ENCODE measurements at regions not wholly inside any gene's neighbourhood (a gene's known extent, or its start where the extent isn't known, plus 50 kb on each side); places are given as distances from the start of the nearest gene placed in this dataset.
A peak's percentile ranks its signal among the peaks of the same experiment; 100 is the strongest.

DNA sequence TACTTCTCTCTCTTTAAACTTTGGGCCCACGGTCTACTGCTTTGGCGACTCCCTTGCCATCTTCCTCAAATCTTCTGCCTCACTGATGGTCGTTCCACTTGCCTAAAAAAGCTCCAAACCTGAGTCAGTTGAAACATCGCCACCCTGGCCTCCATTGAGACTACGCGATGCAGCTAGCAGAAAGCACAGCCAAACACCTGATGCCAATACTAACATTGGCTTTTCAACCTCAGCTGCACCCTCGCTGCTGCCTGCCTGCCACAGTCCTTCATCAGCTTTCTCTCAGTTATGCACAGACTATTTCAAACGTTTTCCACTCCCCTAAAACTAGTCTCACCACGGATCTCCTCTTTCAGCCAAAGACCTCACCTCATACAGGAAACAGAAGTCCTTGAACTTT is 214.2 kb upstream of the TMCO5A start:
- H3K9me3 Mint-ChIP-seq = no peaks in the 10 kb centered on the region
- no peaks in the 10 kb centered on the region for H3K36me3 Mint-ChIP-seq
- H3K4me3 Mint-ChIP-seq = no peak overlapping the region
- no peaks in the 10 kb centered on the region for H3K4me1 Mint-ChIP-seq
- H3K27ac Mint-ChIP-seq = no peak overlapping the region
- no peak for ATAC-seq
- no peak for DNase-seq (ENCODE audit: low spot score in 2 of 2)

DNA sequence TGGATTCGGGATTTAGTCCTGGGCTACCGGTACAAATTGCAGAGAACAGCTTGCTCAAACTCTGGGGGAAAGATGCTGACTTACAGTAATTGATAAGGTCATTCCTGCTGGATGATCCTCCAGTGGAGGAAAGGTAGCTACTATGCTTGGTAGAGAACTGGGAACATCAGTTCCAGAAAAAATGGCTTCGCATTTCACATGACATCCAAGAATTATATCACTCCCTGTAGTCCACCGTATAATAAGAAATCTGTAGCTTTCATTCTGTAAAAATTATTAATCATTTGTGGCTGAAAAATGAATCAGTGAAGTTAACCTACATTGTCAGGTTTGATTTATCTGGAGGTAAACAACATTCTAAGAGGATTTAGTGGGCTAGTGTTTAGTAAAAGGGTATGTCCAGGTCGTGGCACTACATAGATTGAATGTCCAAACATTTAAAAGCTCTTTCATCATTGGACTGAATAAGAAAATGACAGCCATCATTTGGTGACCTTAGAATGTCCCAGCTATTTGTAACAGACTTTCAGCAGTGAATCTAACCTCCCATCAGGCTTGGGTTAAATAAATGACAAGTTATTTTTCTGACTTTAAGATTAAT is 203.2 kb upstream of the TMCO5A start:
- ATAC-seq = no peak
- Mint-ChIP-seq H3K36me3 (no peaks in the 10 kb centered on the region), H3K4me3 (no peak overlapping the region), H3K27ac (no peak overlapping the region), H3K9me3 (no peaks in the 10 kb centered on the region), H3K4me1 (no peaks in the 10 kb centered on the region)
- no peak for DNase-seq (ENCODE audit: low spot score in 2 of 2)

DNA sequence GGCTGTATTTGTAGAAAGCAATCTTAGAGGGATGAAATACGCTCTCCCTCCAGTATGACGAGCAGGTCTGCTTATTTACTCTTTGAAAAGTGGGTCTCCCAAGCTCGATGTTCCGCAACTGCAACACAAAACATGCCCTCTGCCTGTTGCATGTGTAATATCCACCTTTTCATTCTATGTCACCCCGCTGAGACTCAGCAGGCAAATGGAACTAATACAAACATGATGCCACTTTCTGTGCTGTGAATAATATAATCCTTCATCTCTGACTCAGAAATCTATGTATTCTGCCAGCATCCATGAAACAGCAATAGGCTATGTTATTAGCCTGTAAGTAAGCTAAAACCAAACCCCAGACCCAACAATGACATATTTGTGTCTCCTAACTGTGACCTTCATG is 200.8 kb upstream of the TMCO5A start:
- Mint-ChIP-seq H3K4me3 (no peak overlapping the region), H3K9me3 (no peaks in the 10 kb centered on the region), H3K36me3 (no peaks in the 10 kb centered on the region), H3K27ac (no peak overlapping the region), H3K4me1 (no peaks in the 10 kb centered on the region)
- no peak for ATAC-seq
- no peak for DNase-seq (ENCODE audit: low spot score in 2 of 2)

DNA sequence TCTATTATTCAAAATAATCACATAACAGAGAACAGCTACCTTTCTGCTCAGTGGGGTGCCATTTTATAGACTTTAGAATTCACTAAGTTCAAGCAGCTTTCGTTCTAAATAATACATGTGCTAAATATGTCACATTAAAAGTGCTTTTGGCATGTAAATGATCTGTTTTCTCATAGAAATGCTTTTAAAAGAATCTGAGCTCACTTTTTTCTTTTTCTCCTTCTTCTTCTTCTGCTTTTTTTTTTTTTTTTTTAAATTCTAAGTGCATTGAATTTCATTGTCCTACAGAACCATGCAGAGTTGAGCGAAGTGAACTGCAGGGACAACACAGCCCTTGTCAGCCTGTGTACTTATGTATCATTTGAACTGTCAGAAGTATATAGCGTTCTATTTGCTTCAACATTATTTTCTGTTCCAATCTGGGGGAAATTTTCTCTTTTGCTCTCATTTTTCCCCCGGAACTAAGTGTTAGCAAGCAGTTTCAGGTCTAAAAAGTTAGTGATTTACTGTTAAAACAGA is 193.8 kb upstream of the TMCO5A start:
- Mint-ChIP-seq H3K4me3 (no peak overlapping the region), H3K27ac (no peak overlapping the region), H3K36me3 (no peaks in the 10 kb centered on the region), H3K9me3 (no peaks in the 10 kb centered on the region), H3K4me1 (no peaks in the 10 kb centered on the region)
- no peak for ATAC-seq
- no peak for DNase-seq (ENCODE audit: low spot score in 2 of 2)

DNA sequence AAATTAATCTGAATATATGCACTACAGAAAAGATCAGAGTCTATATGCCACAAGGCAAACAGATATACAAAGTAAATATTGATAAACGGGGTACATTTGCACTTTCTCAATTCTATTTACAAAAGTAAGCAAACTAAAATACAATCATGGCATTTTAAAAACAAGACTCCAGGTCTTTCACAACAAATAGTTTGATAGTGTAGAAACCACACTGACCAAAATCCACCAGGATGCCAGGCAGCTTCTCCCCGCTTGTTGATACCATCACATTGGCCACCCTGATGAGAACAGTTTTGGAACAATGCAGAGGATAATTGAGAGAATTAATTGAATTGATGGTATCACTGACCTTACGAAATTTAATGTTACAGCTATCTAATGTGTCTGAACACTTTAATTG is 190.6 kb upstream of the TMCO5A start:
- Mint-ChIP-seq H3K36me3 (no peaks in the 10 kb centered on the region), H3K9me3 (peaks cover 5% of the 10 kb centered on the region), H3K27ac (no peak overlapping the region), H3K4me1 (no peaks in the 10 kb centered on the region), H3K4me3 (no peak overlapping the region)
- DNase-seq (ENCODE audit: low spot score in 2 of 2) = no peak
- no peak for ATAC-seq

DNA sequence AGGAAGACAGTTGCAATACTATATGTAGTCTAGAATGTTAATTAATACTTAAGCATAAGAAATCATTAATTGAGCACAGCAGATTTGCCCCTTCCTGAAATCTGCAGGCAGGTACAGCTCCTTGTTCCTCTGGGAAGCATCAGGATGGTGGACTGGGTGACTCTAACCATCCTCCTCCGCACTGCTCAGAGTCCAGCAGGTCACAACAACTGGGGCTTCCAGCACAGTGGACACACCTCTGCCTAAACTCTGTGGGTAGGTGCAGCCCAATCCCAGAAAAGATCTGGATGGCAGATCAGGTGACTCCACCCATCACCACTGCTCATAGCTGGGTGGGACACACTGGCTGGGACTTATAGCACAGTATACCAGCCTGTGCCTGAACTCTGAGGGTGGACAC is 189.9 kb upstream of the TMCO5A start:
- Mint-ChIP-seq H3K4me1 (no peaks in the 10 kb centered on the region), H3K4me3 (no peak overlapping the region), H3K27ac (no peak overlapping the region), H3K36me3 (no peaks in the 10 kb centered on the region), H3K9me3 (peaks cover 11% of the 10 kb centered on the region)
- DNase-seq (ENCODE audit: low spot score in 2 of 2) (no peak), ATAC-seq (no peak)

DNA sequence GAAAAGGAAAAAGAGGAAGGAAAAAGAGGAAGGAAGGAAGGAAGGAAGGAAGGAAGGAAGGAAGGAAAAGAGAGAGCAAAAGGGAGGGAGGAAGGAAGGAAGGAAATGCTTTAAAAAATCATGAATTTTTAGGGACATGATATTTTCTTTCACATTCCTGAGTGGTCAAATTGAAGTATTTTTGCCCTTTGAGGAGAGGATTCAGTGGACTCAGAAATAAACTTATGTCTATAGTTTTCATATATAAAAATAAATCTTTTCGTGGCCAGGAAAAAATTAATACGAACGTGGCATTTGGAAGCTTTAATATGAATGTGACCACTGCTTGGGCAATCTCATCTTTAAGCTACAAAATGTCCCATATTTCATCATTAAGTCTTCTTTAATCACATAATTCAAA is 183.0 kb upstream of the TMCO5A start:
- Mint-ChIP-seq H3K36me3 (no peaks in the 10 kb centered on the region), H3K4me1 (no peaks in the 10 kb centered on the region), H3K27ac (no peak overlapping the region), H3K9me3 (peaks cover 14% of the 10 kb centered on the region), H3K4me3 (no peak overlapping the region)
- DNase-seq (ENCODE audit: low spot score in 2 of 2) (no peak), ATAC-seq (no peak)

DNA sequence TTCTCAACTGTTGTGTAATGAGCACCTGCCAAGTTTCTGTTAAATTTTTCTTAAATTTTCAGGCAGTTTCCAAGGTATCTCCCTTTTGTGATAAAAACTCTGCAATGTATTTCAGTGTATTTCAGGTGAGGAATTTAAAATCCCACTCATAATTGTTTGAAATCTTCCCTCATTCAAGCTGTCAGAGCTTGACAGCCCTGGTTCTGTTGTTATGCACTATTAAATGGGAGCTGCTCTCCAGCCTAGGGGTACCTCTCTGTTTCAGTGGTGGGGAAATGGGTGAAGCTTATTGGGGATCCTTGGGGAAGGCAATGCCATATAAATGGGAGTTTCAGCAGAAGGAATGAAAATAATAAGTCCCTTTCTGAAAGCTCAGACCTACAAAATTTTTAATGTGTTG is 178.0 kb upstream of the TMCO5A start:
- Mint-ChIP-seq H3K27ac (no peak overlapping the region), H3K4me1 (no peaks in the 10 kb centered on the region), H3K36me3 (no peaks in the 10 kb centered on the region), H3K9me3 (no peaks in the 10 kb centered on the region), H3K4me3 (no peak overlapping the region)
- ATAC-seq (no peak), DNase-seq (ENCODE audit: low spot score in 2 of 2) (no peak)

DNA sequence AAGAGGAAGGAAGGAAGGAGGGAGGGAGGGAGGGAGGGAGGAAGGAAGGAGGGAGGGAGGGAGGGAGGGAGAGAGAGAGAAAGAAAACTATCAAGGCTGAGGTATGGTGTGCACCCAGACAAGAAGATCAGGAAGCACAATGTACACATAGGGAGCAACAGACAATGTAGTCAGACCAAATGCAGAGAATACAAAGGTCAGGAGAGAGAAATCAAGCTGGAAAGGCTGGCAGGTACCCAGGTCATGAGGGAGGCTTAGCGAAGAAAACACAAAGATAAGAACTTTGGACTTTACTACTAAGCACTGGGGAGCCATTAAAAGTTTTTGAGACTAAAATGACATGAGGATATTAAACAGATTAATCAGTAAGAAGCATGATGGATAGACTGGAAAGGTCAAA is 176.0 kb upstream of the TMCO5A start:
- DNase-seq (ENCODE audit: low spot score in 2 of 2) (no peak), ATAC-seq (no peak)
- Mint-ChIP-seq H3K36me3 (no peaks in the 10 kb centered on the region), H3K9me3 (no peaks in the 10 kb centered on the region), H3K4me3 (no peak overlapping the region), H3K27ac (no peak overlapping the region), H3K4me1 (no peaks in the 10 kb centered on the region)

DNA sequence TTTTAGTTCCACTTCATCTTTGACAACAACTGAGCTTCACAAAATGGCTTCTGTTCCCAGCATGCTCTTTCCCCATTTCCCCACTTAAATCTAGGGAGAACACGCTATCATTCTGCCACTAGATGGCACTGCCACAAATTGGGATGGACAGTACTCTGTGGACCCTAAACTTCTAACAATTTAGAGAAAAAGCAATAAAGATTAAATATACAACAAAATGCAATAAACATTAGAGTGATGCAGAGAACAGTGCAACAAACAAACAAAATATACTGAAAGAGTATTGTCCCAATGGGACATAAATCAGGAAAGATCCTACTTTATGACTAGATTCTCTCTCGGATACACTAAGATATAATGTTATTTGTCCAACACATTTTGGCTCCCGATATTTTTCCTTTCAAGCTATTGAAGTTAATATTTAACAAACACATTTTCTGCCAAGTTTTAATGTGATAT is 169.7 kb upstream of the TMCO5A start:
- no peaks in the 10 kb centered on the region for H3K9me3 Mint-ChIP-seq
- peak in 1 of 2 donors; percentile 50 for DNase-seq (ENCODE audit: low spot score in 2 of 2)
- peak; percentile 70 for ATAC-seq
- peaks cover 6% of the 10 kb centered on the region for H3K4me1 Mint-ChIP-seq
- no peak overlapping the region for H3K27ac Mint-ChIP-seq
- no peak overlapping the region for H3K4me3 Mint-ChIP-seq
- H3K36me3 Mint-ChIP-seq = no peaks in the 10 kb centered on the region

DNA sequence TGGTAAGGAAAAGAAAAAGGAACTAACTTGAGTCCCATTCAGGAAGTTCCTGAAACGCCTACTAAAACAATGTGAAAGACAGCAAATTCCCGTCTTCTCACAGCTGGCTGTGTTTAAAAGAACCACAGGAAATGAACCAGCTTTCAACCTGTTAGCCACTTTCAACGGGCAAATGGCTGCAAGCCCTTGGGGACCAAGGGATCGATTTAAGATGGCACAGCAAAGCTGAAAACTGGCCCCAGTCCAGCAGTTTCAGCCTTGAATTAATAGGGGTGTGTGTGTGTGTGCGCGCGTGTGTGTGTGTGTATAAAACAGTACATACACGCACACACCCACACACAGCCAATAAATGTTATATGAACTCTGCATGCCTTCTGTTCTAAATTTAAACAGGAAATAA is 168.7 kb upstream of the TMCO5A start:
- ATAC-seq (peak; percentile 13), DNase-seq (ENCODE audit: low spot score in 2 of 2) (no peak)
- H3K9me3 Mint-ChIP-seq = no peaks in the 10 kb centered on the region
- peaks cover 6% of the 10 kb centered on the region for H3K4me1 Mint-ChIP-seq
- H3K27ac Mint-ChIP-seq = no peak overlapping the region
- H3K4me3 Mint-ChIP-seq = no peak overlapping the region
- H3K36me3 Mint-ChIP-seq = no peaks in the 10 kb centered on the region

DNA sequence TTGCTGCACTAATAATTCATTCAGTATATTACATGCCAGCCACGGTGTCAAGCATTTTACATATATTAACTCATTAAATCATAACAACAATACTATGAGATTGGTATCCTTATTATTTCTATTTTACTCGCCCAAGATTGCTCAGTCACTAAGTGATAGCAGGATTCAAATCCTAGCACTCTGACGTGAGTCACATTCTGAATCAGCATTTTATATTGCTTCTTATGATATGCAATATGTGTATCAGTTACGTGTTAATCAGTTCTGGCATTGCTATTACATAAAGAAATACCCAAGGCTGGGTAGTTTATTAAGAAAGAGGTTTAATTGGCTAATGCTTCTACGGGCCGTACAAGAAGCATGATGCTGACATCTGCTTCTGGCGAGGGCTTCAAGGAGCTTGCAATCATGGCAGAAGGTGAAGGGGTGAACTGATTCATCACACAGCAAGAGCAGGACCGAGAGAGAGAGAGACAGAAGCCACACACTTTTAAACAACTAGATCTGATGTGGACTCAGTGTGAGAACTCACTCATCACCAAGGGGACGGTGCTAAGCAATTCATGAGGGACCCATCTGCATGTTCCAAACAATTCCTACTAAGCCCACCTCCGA is 166.5 kb upstream of the TMCO5A start:
- peaks cover 6% of the 10 kb centered on the region for H3K4me1 Mint-ChIP-seq
- ATAC-seq (no peak), DNase-seq (ENCODE audit: low spot score in 2 of 2) (no peak)
- no peak overlapping the region for H3K4me3 Mint-ChIP-seq
- no peaks in the 10 kb centered on the region for H3K9me3 Mint-ChIP-seq
- no peaks in the 10 kb centered on the region for H3K36me3 Mint-ChIP-seq
- no peak overlapping the region for H3K27ac Mint-ChIP-seq

DNA sequence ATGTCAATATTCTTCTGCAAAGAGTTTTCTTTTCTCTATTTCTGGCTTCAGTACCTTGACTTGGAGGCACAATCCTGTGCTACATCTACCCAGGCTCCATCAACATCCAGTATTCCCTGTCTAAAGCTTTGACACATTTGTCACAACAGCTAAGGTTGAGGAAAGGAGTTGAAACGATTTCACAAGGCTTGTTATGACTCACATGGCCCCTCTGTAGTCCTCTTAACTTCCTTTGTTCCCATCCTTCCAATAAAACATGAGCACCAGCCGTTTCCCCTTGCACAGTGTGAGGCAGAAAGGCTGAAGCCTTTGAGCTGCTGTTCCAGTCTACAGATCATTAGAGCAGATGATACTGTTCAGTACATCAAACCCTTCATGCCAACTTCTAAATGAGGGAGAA is 163.0 kb upstream of the TMCO5A start:
- ATAC-seq = no peak

DNA sequence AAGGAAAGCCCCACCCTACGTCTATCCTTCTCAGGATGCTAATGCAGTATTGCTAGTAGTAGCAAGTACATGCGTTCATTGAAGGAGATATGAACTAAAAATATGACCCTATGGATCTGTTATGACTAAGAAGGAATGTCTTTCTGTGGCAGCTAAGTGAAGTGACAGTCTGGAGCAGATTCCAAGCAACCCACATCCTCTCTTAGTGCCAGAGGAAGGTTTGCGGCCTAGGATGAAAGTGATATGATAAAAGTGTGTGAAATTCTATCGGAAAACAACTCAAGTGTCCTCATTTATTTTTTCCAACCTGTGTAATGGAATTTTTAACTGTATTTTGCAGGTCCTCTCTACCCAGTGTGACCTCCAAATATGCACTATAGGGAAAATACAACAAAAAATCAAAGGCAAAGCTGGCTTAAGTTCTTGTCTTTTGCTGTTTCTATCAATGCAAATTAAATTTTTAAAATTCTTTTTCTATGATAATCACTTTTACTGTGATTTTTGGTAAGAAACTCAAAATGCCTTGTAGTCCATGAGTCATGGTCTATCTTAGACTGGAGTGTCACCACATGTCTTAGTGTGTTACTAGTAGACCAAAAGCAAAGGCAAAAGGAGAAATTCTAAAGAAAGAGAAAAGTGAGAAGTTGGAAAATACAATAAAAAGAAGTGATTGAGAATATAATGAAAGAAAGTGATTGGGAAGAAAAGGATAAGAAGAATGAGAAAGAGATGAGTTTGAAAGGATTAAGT is 161.2 kb upstream of the TMCO5A start:
- Mint-ChIP-seq H3K4me1 (no peaks in the 10 kb centered on the region), H3K4me3 (no peak overlapping the region), H3K27ac (no peak overlapping the region), H3K36me3 (no peaks in the 10 kb centered on the region), H3K9me3 (no peaks in the 10 kb centered on the region)
- no peak for ATAC-seq
- DNase-seq (ENCODE audit: low spot score in 2 of 2) = no peak

More for the DNA sequence above, 163.0 kb upstream of the TMCO5A start:
- Mint-ChIP-seq H3K4me1 (no peaks in the 10 kb centered on the region), H3K9me3 (no peaks in the 10 kb centered on the region), H3K27ac (no peak overlapping the region), H3K4me3 (no peak overlapping the region), H3K36me3 (no peaks in the 10 kb centered on the region)
- DNase-seq (ENCODE audit: low spot score in 2 of 2) = no peak

DNA sequence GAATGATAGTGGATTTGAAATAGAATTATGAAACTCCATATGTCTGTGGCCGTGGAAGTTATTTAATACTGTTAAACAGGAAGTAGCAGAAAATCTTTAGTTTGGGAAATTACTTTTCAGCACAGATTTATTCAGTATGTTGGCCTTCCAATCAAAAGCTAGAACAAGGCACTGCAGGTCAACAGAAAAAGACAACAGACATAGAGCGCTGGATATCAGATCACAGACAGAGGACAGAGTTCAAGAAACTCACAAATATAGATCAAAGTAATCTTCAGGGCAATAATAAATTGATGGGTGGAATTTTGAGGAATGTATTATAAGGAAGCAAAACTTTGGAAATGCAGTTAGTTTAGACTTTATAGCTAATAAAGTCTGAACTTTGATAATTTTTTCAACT is 159.5 kb upstream of the TMCO5A start:
- no peak for ATAC-seq
- H3K27ac Mint-ChIP-seq = no peak overlapping the region
- no peak overlapping the region for H3K4me3 Mint-ChIP-seq
- DNase-seq (ENCODE audit: low spot score in 2 of 2) = no peak
- H3K36me3 Mint-ChIP-seq = no peaks in the 10 kb centered on the region
- no peaks in the 10 kb centered on the region for H3K4me1 Mint-ChIP-seq
- no peaks in the 10 kb centered on the region for H3K9me3 Mint-ChIP-seq

DNA sequence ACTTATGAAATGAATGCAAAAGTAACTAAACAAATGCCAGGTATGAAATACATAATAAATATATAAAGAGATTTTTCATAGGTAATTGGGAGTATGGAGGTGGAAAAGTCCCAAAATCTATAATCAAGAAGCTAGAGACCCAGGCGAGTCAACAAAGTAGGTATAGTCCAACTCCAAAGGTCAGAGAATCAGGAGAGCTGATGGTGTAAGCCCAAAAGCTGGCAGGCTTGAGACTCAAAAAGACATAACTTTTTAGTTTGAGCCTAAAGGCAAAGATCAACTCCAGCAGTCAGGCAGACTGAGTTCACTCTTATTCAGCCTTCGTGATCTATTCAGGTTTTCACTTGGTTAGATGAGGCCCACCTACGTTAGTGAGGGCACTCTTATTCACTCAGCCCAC is 157.4 kb upstream of the TMCO5A start:
- H3K9me3 Mint-ChIP-seq = no peaks in the 10 kb centered on the region
- ATAC-seq = no peak
- DNase-seq (ENCODE audit: low spot score in 2 of 2) = no peak
- no peaks in the 10 kb centered on the region for H3K36me3 Mint-ChIP-seq
- no peak overlapping the region for H3K4me3 Mint-ChIP-seq
- no peak overlapping the region for H3K27ac Mint-ChIP-seq
- no peaks in the 10 kb centered on the region for H3K4me1 Mint-ChIP-seq

Measured in stimulated activated effector memory CD8-positive, alpha-beta T cell treated with anti-CD3 and anti-CD28 coated beads, Interleukin-12 subunit alpha, Interleukin-12 subunit beta, amount 100 ng/mL, for 72 hours (primary cell).